Gastroesophageal sphincter (tissue), 3 donors: ENCODE measurements at regions not wholly inside any gene's neighbourhood (a gene's known extent, or its start where the extent isn't known, plus 50 kb on each side); places are given as distances from the start of the nearest gene placed in this dataset.

Experiments used
- CTCF ChIP-seq, 4 experiments: fragments of 200-600 bp in 2 of 4; fragments of 450-650 bp in 2 of 4; sonication (generic) in 1 of 4; IDR thresholded peaks; one replicate each; pipeline ENCODE4 v1.5.1; 2017 to 2019; ENCODE audit warnings: antibody characterized with exemption in 4 of 4, mild to moderate bottlenecking in 2 of 4, moderate library complexity in 2 of 4
- EP300 ChIP-seq: sonication (generic); formaldehyde crosslinking; IDR thresholded peaks from one replicate; pipeline ENCODE4 v1.6.1; 2017; ENCODE audit warnings: antibody characterized with exemption, mild to moderate bottlenecking
- POLR2A ChIP-seq, 2 donors: fragments of 450-650 bp; IDR thresholded peaks; one replicate each; pipeline ENCODE4 v1.6.1; 2017; ENCODE audit warnings: antibody characterized with exemption in 2 of 2, mild to moderate bottlenecking in 2 of 2, moderate library complexity in 1 of 2
- POLR2AphosphoS5 ChIP-seq: sonication (generic); formaldehyde crosslinking; IDR thresholded peaks from one replicate; pipeline ENCODE4 v1.6.1; 2017; ENCODE audit warnings: antibody characterized with exemption

- no peak for TF ChIP-seq CTCF (IDR thresholded peaks at IDR 0.05)
- TF ChIP-seq POLR2AphosphoS5, result no peak
- no peak for TF ChIP-seq POLR2A (IDR thresholded peaks at IDR 0.05)
- no peak for TF ChIP-seq EP300
Observed at GRCh38 chr15:63434576-63435186, 53.0 kb upstream of the CA12 start.
